Activated naive CD4-positive, alpha-beta T cell treated with anti-CD3 and anti-CD28 coated beads for 36 hours (primary cell): ENCODE measurements at regions not wholly inside any gene's neighbourhood (a gene's known extent, or its start where the extent isn't known, plus 50 kb on each side); places are given as distances from the start of the nearest gene placed in this dataset.

ENCODE experiments used
- CTCF ChIA-PET: fragments of 350-600 bp; sonication (Branson Sonifier 250); formaldehyde crosslinking; loops from one replicate; lab custom pipeline; 2021; ENCODE audit warnings: antibody characterized with exemption; lab: Charles Lee
- DNase-seq: peaks from one replicate; pipeline ENCODE4 v3.0.0-alpha.2; 2020
- H3K27ac Mint-ChIP-seq: one replicate; pipeline ENCODE4 v1.8.0; 2021; ENCODE audit warnings: mild to moderate bottlenecking, mixed read lengths
- H3K27me3 Mint-ChIP-seq: one replicate; pipeline ENCODE4 v1.8.0; 2021; ENCODE audit warnings: low read depth, mixed read lengths
- H3K36me3 Mint-ChIP-seq: one replicate; pipeline ENCODE4 v1.8.0; 2021; ENCODE audit warnings: low read depth, mixed read lengths
- H3K4me1 Mint-ChIP-seq: one replicate; pipeline ENCODE4 v1.8.0; 2021; ENCODE audit warnings: low read depth, mixed read lengths
- H3K4me3 Mint-ChIP-seq: one replicate; pipeline ENCODE4 v1.8.0; 2021; ENCODE audit warnings: mild to moderate bottlenecking, moderate library complexity, mixed read lengths
- H3K9me3 Mint-ChIP-seq: one replicate; pipeline ENCODE4 v1.8.0; 2021; ENCODE audit warnings: mixed read lengths
- intact Hi-C: fragments of 100-400 bp; cut with micrococcal nuclease; formaldehyde crosslinking; loops from one replicate; pipeline ENCODE4 v1.15.1; 2023

- H3K4me1 Mint-ChIP-seq, result peaks cover 52% of the 10 kb centered on the region
- DNase-seq, result peak; percentile 59
- no peak overlapping the region for H3K4me3 Mint-ChIP-seq
- H3K9me3 Mint-ChIP-seq, result no peaks in the 10 kb centered on the region
- H3K27me3 Mint-ChIP-seq, result no peaks in the 10 kb centered on the region
- CTCF ChIA-PET, result interaction anchor here (0.6 to 7.6 kb wide), 10 partner anchors 8 to 579 kb away, joined by 3 to 71 read pairs (median 5); no protein-coding TSS in a partner anchor
- H3K27ac Mint-ChIP-seq, result peak overlapping the region; percentile 95
- intact Hi-C loops, result no loop called here
- H3K36me3 Mint-ChIP-seq, result no peaks in the 10 kb centered on the region
These were observed 258.3 kb upstream of the CXCR4 start for GRCh38 chr2:136376211-136376610.

- CTCF ChIA-PET, result interaction anchor here (0.6 to 7.6 kb wide), 9 partner anchors 9 to 461 kb away, joined by 3 to 71 read pairs (median 6); no protein-coding TSS in a partner anchor
- DNase-seq, result peak; percentile 76
- peak overlapping the region; percentile 13 for H3K4me3 Mint-ChIP-seq
- no peaks in the 10 kb centered on the region for H3K27me3 Mint-ChIP-seq
- intact Hi-C loops, result loop anchor here (1.0 to 2.0 kb wide), 13 partner anchors 13 to 427 kb away; partner anchors contain the start of gene DARS1
- peaks cover 47% of the 10 kb centered on the region for H3K4me1 Mint-ChIP-seq
- H3K27ac Mint-ChIP-seq, result peak overlapping the region; percentile 95
- no peaks in the 10 kb centered on the region for H3K9me3 Mint-ChIP-seq
- no peaks in the 10 kb centered on the region for H3K36me3 Mint-ChIP-seq
These were observed 257.3 kb upstream of the CXCR4 start for GRCh38 chr2:136375017-136375901.

GRCh38 chr2:136373841-136374240 is 255.9 kb upstream of the CXCR4 start:
- H3K4me3 Mint-ChIP-seq, result no peak overlapping the region
- intact Hi-C loops, result loop anchor here (2.0 kb wide), 1 partner anchor 15 kb away; no protein-coding TSS in a partner anchor
- CTCF ChIA-PET, result no interaction called here
- H3K27ac Mint-ChIP-seq, result no peak overlapping the region
- no peaks in the 10 kb centered on the region for H3K36me3 Mint-ChIP-seq
- peaks cover 45% of the 10 kb centered on the region for H3K4me1 Mint-ChIP-seq
- H3K27me3 Mint-ChIP-seq, result peaks cover 2% of the 10 kb centered on the region
- no peak for DNase-seq
- H3K9me3 Mint-ChIP-seq, result no peaks in the 10 kb centered on the region

GRCh38 chr2:136373029-136373428 is 255.1 kb upstream of the CXCR4 start:
- Mint-ChIP-seq H3K4me3 (no peak overlapping the region), H3K36me3 (no peaks in the 10 kb centered on the region), H3K27me3 (peaks cover 2% of the 10 kb centered on the region), H3K4me1 (peaks cover 39% of the 10 kb centered on the region), H3K27ac (no peak overlapping the region), H3K9me3 (no peaks in the 10 kb centered on the region)
- intact Hi-C loops, result no loop called here
- CTCF ChIA-PET, result no interaction called here
- DNase-seq, result no peak

- CTCF ChIA-PET, result interaction anchor here (1.1 to 2.1 kb wide), 2 partner anchors 12 to 450 kb away, joined by 4 to 5 read pairs; no protein-coding TSS in a partner anchor
- no peak overlapping the region for H3K4me3 Mint-ChIP-seq
- no peak for DNase-seq
- intact Hi-C loops, result loop anchor here (5.0 kb wide), 2 partner anchors 107 to 1697 kb away; no protein-coding TSS in a partner anchor
- H3K4me1 Mint-ChIP-seq, result peaks cover 42% of the 10 kb centered on the region
- peaks cover 7% of the 10 kb centered on the region for H3K9me3 Mint-ChIP-seq
- peaks cover 5% of the 10 kb centered on the region for H3K36me3 Mint-ChIP-seq
- no peak overlapping the region for H3K27ac Mint-ChIP-seq
- peaks cover 4% of the 10 kb centered on the region for H3K27me3 Mint-ChIP-seq
These were observed 246.0 kb upstream of the CXCR4 start for GRCh38 chr2:136363900-136364299.

- Mint-ChIP-seq H3K27me3 (peaks cover 4% of the 10 kb centered on the region), H3K27ac (peak overlapping the region; percentile 42), H3K9me3 (peaks cover 7% of the 10 kb centered on the region), H3K36me3 (peaks cover 5% of the 10 kb centered on the region), H3K4me1 (peaks cover 46% of the 10 kb centered on the region), H3K4me3 (no peak overlapping the region)
- CTCF ChIA-PET, result interaction anchor here (1.1 to 2.1 kb wide), 3 partner anchors 13 to 449 kb away, joined by 4 to 9 read pairs (median 5); no protein-coding TSS in a partner anchor
- DNase-seq, result no peak
- intact Hi-C loops, result loop anchor here (5.0 kb wide), 2 partner anchors 106 to 1696 kb away; no protein-coding TSS in a partner anchor
These were observed 245.5 kb upstream of the CXCR4 start for GRCh38 chr2:136363470-136363869.

- Mint-ChIP-seq H3K4me1 (peaks cover 51% of the 10 kb centered on the region), H3K27ac (peak overlapping the region; percentile 42), H3K4me3 (no peak overlapping the region), H3K27me3 (peaks cover 4% of the 10 kb centered on the region), H3K9me3 (peaks cover 7% of the 10 kb centered on the region), H3K36me3 (peaks cover 5% of the 10 kb centered on the region)
- intact Hi-C loops, result loop anchor here (1.0 to 5.0 kb wide), 14 partner anchors 12 to 1696 kb away; partner anchors contain the start of gene CXCR4
- peak; percentile 68 for DNase-seq
- CTCF ChIA-PET, result interaction anchor here (1.1 to 2.1 kb wide), 3 partner anchors 13 to 448 kb away, joined by 4 to 9 read pairs (median 5); no protein-coding TSS in a partner anchor
These were observed 244.9 kb upstream of the CXCR4 start for GRCh38 chr2:136362676-136363390.

GRCh38 chr2:136361521-136361920 is 243.6 kb upstream of the CXCR4 start:
- intact Hi-C loops, result loop anchor here (5.0 kb wide), 2 partner anchors 104 to 1694 kb away; no protein-coding TSS in a partner anchor
- peaks cover 51% of the 10 kb centered on the region for H3K4me1 Mint-ChIP-seq
- no peaks in the 10 kb centered on the region for H3K9me3 Mint-ChIP-seq
- no peaks in the 10 kb centered on the region for H3K36me3 Mint-ChIP-seq
- CTCF ChIA-PET, result no interaction called here
- peak overlapping the region; percentile 48 for H3K27ac Mint-ChIP-seq
- DNase-seq, result peak; percentile 46
- H3K27me3 Mint-ChIP-seq, result peaks cover 4% of the 10 kb centered on the region
- H3K4me3 Mint-ChIP-seq, result no peak overlapping the region

- no peaks in the 10 kb centered on the region for H3K9me3 Mint-ChIP-seq
- no peaks in the 10 kb centered on the region for H3K36me3 Mint-ChIP-seq
- H3K4me1 Mint-ChIP-seq, result peaks cover 56% of the 10 kb centered on the region
- CTCF ChIA-PET, result no interaction called here
- no peak for DNase-seq
- intact Hi-C loops, result loop anchor here (5.0 kb wide), 2 partner anchors 103 to 1693 kb away; no protein-coding TSS in a partner anchor
- peak overlapping the region; percentile 26 for H3K27ac Mint-ChIP-seq
- H3K27me3 Mint-ChIP-seq, result peaks cover 4% of the 10 kb centered on the region
- no peak overlapping the region for H3K4me3 Mint-ChIP-seq
These were observed 242.8 kb upstream of the CXCR4 start for GRCh38 chr2:136360790-136361189.

- Mint-ChIP-seq H3K4me3 (no peak overlapping the region), H3K4me1 (peaks cover 56% of the 10 kb centered on the region), H3K27me3 (peaks cover 3% of the 10 kb centered on the region), H3K9me3 (no peaks in the 10 kb centered on the region), H3K36me3 (no peaks in the 10 kb centered on the region), H3K27ac (peak overlapping the region; percentile 63)
- DNase-seq, result peak; percentile 41
- intact Hi-C loops, result loop anchor here (2.0 kb wide), 1 partner anchor 15 kb away; no protein-coding TSS in a partner anchor
- CTCF ChIA-PET, result interaction anchor here (0.6 to 1.7 kb wide), 6 partner anchors 10 to 37 kb away, joined by 3 to 7 read pairs (median 4); no protein-coding TSS in a partner anchor
These were observed 241.4 kb upstream of the CXCR4 start for GRCh38 chr2:136359121-136359965.

GRCh38 chr2:136358576-136358975 is 240.6 kb upstream of the CXCR4 start:
- intact Hi-C loops, result loop anchor here (2.0 kb wide), 1 partner anchor 16 kb away; no protein-coding TSS in a partner anchor
- Mint-ChIP-seq H3K27me3 (no peaks in the 10 kb centered on the region), H3K9me3 (no peaks in the 10 kb centered on the region), H3K27ac (peak overlapping the region; percentile 63), H3K4me1 (peaks cover 51% of the 10 kb centered on the region), H3K4me3 (no peak overlapping the region), H3K36me3 (no peaks in the 10 kb centered on the region)
- DNase-seq, result peak; percentile 62
- CTCF ChIA-PET, result interaction anchor here (0.6 to 1.7 kb wide), 5 partner anchors 9 to 616 kb away, joined by 3 to 7 read pairs (median 4); no protein-coding TSS in a partner anchor
